ENCODE measurements at regions not wholly inside any gene's neighbourhood (a gene's known extent, or its start where the extent isn't known, plus 50 kb on each side); places are given as distances from the start of the nearest gene placed in this dataset.

GRCh38 chr1:83813576-83813975 lies 185.4 kb downstream of the TTLL7 start:
- no peak for DNase-seq (ENCODE audit: low read depth in 2 of 2)

DNA sequence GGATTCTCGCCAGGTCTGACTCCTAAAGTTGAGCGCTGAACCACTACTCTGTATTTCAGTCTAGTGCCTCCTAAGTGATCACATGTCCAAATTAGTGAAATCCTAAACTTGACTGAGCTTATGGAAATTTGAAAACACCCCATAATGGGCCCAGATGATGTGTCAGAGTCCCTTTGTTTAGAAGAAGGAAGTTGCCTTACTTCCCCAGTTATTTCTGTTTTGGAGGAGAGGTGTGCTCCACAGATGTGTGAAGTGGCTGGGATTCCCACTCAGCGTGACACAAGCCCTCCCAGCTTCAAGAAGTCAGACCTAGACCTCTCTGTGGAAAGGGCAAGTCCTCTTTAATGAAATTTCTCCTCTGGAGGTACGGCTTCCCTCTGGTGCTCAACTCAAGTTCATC lies 188.8 kb downstream of the TTLL7 start:
- DNase-seq (ENCODE audit: low read depth in 2 of 2), result no peak

DNA sequence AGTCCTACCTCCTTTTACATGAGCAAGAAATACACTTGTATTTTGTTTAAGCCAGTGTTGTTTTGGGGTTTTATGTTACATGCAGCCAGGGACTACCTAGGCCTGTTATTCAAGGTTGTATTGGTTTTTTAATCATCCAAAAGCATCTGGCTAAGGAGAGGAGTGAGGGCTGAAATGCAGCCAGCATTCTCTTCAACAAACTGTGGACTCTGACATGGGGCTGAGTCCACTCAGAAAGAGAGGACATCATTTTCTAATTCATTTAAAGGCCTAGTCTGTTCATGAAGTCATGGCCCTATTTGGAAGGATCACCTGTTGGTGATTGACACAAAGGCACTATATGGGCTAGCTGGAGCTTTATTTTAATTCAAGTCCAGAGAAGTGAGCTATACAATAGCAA lies 190.4 kb downstream of the TTLL7 start:
- DNase-seq (ENCODE audit: low read depth in 2 of 2), result no peak

GRCh38 chr1:83807821-83808220 lies 191.1 kb downstream of the TTLL7 start:
- DNase-seq (ENCODE audit: low read depth in 2 of 2), result no peak

GRCh38 chr1:83807231-83807630 lies 191.7 kb downstream of the TTLL7 start:
- DNase-seq (ENCODE audit: low read depth in 2 of 2), result no peak

GRCh38 chr1:83805921-83806320 lies 193.0 kb downstream of the TTLL7 start:
- no peak for DNase-seq (ENCODE audit: low read depth in 2 of 2)

DNA sequence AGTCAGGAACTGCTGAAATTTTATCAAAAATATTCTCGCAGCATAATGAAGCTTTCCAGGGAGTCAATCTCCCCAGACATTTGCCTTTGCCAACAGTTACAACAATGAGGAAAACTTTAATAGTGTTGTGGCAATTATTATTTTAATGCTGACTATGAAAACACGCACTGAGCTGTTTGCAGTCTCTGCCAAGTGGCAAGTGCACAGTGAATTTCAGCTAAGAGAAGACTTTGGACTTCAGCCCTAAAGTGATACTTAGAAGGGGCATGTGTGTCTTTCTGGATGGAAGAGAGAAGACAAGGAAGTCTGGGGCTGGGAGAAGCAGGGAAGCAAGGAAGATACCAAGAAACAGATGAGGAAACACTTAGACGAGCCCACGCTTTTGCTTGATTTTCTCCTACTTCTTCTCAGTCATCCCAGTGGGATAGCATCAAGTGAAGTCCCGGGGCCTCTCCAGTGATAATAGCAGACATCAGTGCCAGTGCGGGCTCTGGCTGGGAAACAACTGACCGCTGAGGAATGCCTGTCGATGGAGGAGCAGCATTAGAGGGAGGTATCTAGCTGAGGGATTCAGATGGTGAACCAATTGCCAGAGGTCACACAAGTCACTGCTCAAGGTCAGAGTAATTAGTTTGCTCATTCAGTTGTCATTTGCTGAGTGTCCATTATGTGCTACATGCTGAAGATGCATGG lies 196.3 kb downstream of the TTLL7 start:
- DNase-seq (ENCODE audit: low read depth in 2 of 2), result no peak

- DNase-seq (ENCODE audit: low read depth in 2 of 2), result no peak
Measured at GRCh38 chr1:83802023-83802422, 196.9 kb downstream of the TTLL7 start.

DNA sequence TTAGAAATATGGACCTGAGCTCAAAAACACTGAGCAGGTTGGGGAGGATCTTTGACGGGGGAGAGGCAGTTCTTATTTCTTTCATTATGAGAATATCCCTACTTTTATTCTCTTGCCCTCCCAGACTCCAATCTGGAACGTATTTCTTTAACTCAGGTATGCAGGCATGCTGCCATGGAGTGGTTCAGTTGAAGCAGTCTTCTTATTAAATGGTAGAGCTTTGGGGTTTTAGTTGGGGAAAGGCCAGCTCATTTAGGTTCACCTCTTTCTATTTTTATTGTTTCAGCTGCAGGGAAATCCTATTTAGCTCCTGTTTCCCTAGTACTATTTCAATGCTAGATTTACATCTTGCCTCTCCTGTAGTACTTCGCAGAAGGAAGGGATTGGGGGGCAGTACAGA lies 198.9 kb downstream of the TTLL7 start:
- DNase-seq (ENCODE audit: low read depth in 2 of 2), result no peak

DNA sequence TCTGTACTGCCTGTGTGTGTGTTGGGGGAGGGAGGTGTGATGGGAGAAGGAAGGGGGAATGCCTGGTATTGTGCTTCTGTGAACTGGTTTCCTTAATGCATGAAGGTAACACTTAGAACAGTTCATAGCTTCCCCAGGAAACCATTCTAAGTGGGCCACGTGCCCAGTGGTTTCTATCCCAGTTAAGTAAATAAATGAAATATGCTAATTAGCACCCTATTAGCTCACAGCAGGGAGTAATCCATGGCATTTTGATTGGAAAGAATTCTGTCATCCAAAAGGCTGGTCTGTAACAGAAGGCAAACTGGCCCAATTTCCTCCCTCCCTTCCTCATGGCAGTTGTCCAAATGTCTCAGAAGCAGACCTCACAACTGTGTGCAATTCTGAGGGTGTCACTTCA lies 199.3 kb downstream of the TTLL7 start:
- DNase-seq (ENCODE audit: low read depth in 2 of 2), result no peak

DNA sequence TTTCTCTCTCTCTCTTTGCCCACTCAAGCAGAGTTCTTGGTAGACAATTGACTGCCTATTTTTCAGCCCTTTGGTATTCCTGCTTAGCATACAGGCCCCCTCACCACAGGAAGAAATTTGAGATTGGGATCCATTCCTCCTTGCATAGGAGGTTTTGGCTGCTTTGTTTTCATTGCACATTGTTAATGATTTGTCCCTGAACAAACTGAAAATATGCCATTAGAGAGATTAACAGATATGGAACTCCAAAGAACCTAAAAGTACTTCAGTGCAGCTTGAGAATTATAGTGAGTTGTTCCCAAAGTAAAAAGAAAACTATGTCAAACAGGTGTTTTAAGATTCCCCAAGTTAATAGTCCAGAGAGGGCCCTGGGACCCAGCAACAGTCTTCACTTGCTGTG lies 200.0 kb downstream of the TTLL7 start:
- DNase-seq (ENCODE audit: low read depth in 2 of 2), result no peak

- no peak for DNase-seq (ENCODE audit: low read depth in 2 of 2)
Measured at GRCh38 chr1:83796409-83796808, 202.5 kb downstream of the TTLL7 start.

DNA sequence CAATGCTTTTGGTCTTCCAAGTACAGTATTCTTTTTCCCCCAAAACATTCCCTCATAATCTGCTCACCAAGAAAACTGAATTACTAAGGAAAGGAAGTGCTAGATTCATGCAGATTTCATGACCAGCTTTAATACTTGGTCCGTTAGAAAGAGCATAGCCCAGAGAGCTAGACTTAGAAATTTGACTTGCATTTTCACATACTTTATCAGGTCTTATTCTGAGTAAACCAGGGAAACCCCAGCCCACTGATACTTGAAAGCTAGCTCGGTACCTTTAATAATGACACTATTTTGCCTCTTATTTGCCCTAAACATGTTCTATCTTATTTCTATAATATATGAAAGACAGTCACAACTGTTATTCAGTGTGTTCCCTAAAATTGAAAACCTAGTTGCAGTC lies 204.5 kb downstream of the TTLL7 start:
- no peak for DNase-seq (ENCODE audit: low read depth in 2 of 2)

GRCh38 chr1:83791821-83792437 lies 207.0 kb downstream of the TTLL7 start:
- no peak for DNase-seq (ENCODE audit: low read depth in 2 of 2)

GRCh38 chr1:83790446-83790845 lies 208.5 kb downstream of the TTLL7 start:
- DNase-seq (ENCODE audit: low read depth in 2 of 2), result no peak

GRCh38 chr1:83787246-83787998 lies 211.5 kb downstream of the TTLL7 start:
- DNase-seq (ENCODE audit: low read depth in 2 of 2), result no peak

GRCh38 chr1:83781667-83782066 lies 217.3 kb downstream of the TTLL7 start:
- no peak for DNase-seq (ENCODE audit: low read depth in 2 of 2)

DNA sequence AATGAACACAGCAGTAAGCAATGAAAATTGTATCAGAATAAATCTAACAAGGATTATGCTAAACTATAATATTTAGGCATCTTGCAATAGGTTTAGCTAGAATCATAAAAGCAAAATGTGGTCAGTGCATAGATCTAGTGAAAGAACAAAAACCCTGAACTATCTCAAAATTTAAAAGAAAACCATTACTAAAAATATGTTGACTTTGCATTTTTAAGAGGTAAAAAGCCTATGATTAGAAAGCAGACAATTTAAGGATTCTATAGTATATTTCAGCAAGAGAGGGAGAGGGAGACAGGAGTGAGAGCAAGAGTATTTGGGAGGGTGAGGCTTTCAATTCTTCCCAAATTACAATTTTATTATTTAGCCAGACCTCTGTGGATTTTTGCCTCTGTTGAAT lies 219.4 kb downstream of the TTLL7 start:
- no peak for DNase-seq (ENCODE audit: low read depth in 2 of 2)

DNA sequence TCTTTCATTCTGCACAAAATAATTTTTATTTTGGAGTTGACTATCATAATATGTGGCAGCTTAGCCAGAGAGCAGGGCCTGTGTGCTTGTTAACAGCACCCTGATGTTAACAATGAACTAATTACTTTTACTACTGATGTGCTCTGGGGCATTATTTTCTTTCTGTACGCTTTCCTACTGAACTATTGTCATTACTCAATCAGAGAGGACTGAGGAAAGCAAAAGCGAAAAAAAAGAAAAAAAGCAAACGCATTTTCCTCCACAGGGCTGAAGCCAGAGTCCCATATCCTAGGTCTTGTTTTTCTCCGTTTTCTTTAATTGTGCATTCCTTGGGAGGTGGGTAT lies 221.2 kb downstream of the TTLL7 start:
- no peak for DNase-seq (ENCODE audit: low read depth in 2 of 2)

DNA sequence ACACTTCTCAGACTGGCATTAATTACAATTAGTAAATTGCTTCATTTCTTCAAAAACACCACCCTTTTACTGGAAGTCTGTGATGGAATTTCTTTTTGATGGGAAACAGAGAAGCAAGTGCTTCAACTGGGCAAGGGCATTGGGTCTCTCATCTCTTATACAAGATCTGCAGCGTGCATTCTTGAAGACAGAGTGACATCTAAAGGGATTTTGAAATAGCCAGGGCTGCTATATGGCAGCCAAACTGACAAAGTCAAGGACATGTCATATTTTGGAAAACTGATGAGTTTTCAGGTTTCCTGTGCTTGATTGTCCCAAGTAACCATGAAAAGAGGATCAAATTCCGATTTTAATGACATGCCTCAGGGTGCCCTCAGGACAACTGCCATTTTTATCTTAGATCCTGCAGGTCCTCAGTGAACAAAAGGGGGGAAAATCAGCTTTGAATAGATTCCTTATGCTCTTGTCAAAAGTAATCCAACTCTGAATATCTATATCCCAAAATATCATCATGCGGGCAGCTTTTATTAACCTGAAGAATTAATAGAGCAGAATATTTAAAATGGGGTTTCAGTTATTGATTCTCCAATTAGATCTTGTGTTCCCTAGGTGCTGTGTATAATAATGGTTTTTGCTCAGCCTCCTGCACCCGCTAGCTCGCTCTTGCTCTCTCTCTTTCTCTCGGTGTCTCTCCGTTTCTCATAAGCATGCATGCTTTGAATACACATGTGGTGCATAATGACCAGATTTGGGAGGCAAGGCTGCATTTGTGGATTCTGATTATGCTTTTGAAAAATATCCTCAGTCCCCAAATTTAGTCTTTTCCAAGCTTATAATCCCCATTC lies 221.8 kb downstream of the TTLL7 start:
- no peak for DNase-seq (ENCODE audit: low read depth in 2 of 2)

DNA sequence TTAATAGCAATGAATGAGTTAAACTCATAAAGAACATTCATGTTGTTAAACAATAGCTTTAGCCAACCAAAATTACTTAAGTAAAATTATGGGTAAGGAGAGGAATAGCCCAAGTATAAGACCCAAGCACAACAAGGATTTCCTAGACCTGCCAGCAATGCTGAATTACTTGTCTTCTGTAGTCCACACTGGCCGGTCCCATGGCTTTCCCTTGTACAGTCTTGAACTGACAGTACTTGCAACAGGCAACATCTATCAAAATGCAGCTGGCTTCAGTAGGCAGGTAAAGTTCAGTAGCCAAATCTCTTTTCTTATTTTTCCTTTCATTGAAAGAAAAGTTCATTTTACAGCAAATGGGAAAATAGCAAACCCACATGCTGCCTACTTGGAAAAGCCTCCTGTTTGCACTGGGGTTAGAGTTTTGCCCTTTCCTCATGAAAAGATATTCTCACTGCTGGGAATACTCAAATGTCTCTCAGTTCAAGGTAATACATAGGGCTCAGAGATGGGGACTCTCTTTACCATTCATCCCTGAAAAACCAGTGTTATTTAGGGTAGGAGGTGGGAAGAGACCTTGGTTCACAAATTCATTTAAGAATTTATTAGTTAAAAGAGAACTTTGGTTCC lies 222.8 kb downstream of the TTLL7 start:
- DNase-seq (ENCODE audit: low read depth in 2 of 2), result no peak

DNA sequence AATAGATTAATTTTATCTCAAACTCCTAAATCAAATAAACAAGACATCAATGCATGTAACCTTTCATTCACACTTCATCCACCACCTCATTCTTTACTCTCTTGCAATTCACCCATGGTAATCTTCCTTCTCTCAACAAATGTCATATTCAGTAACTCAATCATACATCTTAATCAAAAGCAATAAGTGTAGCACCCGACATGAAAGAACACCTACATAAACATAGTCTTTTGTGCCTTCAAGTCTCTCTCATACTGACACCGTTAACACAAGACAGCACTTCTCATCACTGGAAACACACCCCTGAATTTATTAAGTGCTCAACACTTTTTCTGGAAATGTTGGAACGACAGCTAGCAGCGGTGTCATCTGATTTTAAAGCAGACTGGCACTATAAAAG lies 225.9 kb downstream of the TTLL7 start:
- no peak for DNase-seq (ENCODE audit: low read depth in 2 of 2)

Data from stimulated activated CD4-positive, alpha-beta T cell treated with anti-CD3 and anti-CD28 coated beads, Interleukin-1b, Interleukin-23, amount 100 ng/mL, for 1 hour (primary cell).